Vagina (tissue), 2 donors: ENCODE measurements at regions not wholly inside any gene's neighbourhood (a gene's known extent, or its start where the extent isn't known, plus 50 kb on each side); places are given as distances from the start of the nearest gene placed in this dataset.

Experiments used
- POLR2AphosphoS5 ChIP-seq, 2 donors: sonication (generic); formaldehyde crosslinking; IDR thresholded peaks; one replicate each; pipeline ENCODE4 v1.9.0; 2017; ENCODE audit warnings: antibody characterized with exemption in 2 of 2, mild to moderate bottlenecking in 2 of 2, low read depth in 1 of 2; ENCODE audit not compliant: insufficient read depth in 1 of 2
- TF ChIP-seq, protein P1 (sequence below), 3 experiments: fragments of 450-650 bp in 2 of 3; fragments of 200-600 bp in 1 of 3; sonication (generic) in 1 of 3; IDR thresholded peaks; one replicate each; pipeline ENCODE4 v1.5.1; 2017 to 2019; ENCODE audit warnings: antibody characterized with exemption in 3 of 3, mild to moderate bottlenecking in 2 of 3, moderate library complexity in 2 of 3

- TF ChIP-seq, protein P1, sequence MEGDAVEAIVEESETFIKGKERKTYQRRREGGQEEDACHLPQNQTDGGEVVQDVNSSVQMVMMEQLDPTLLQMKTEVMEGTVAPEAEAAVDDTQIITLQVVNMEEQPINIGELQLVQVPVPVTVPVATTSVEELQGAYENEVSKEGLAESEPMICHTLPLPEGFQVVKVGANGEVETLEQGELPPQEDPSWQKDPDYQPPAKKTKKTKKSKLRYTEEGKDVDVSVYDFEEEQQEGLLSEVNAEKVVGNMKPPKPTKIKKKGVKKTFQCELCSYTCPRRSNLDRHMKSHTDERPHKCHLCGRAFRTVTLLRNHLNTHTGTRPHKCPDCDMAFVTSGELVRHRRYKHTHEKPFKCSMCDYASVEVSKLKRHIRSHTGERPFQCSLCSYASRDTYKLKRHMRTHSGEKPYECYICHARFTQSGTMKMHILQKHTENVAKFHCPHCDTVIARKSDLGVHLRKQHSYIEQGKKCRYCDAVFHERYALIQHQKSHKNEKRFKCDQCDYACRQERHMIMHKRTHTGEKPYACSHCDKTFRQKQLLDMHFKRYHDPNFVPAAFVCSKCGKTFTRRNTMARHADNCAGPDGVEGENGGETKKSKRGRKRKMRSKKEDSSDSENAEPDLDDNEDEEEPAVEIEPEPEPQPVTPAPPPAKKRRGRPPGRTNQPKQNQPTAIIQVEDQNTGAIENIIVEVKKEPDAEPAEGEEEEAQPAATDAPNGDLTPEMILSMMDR (IDR thresholded peaks at IDR 0.05) = no peak
- TF ChIP-seq POLR2AphosphoS5 (IDR thresholded peaks at IDR 0.05; ENCODE audit: insufficient read depth in 1 of 2, low read depth in 1 of 2) = no peak
These were observed 76.1 kb upstream of the CXCL14 start for GRCh38 chr5:135654761-135655467.
